GM21576 (cell line): ENCODE measurements at regions not wholly inside any gene's neighbourhood (a gene's known extent, or its start where the extent isn't known, plus 50 kb on each side); places are given as distances from the start of the nearest gene placed in this dataset.

ENCODE experiments used
- ATAC-seq: cut with Tn5 transposase; IDR thresholded peaks from one replicate; pipeline ENCODE4 v1.9.1; 2021; ENCODE audit warnings: mild to moderate bottlenecking, moderate library complexity; ENCODE audit not compliant: unreplicated experiment

DNA sequence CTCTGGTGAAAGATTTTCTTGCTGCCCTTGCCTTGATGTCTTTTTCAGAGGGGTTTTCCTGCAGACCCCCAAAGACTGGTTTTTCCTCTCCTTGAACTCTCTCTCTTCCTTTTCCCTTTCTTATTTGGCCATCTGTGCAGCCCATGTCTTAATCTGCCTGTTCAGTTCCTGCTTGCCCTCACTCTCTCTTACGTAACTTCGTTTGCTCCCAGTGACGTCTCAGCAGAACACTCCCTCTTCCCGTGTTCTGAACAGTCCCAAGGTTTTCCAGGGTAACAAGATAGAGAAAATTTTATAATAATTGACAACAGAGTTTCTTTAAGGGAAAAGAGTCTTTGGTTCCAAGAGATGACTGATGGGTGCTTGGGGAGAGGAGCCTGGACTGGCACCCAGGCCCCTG is 109.1 kb upstream of the LMO4 start:
- ATAC-seq = no peak

GRCh38 chr1:87220993-87221392 is 107.7 kb upstream of the LMO4 start:
- no peak for ATAC-seq

- no peak for ATAC-seq
Measured at GRCh38 chr1:87224201-87224600, 104.5 kb upstream of the LMO4 start.

DNA sequence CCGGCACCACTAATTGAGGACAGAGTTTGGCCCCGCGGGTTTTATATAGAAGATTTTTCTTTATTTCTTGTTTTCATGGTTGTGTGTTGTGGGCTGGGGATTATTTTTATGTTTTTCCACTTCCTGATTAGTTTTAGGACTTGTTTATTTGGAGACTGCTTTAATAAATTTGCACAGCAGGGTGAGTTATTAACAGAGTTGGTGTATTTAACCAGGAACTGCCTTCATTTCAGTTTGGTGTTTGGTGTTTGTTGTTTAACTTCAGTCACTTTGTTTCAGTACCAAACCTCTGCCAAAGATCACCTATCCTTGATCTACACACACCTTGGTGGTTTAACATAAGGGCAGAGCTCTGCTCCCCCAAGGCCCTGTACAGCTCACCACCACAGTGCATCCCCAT is 103.5 kb upstream of the LMO4 start:
- ATAC-seq = no peak

DNA sequence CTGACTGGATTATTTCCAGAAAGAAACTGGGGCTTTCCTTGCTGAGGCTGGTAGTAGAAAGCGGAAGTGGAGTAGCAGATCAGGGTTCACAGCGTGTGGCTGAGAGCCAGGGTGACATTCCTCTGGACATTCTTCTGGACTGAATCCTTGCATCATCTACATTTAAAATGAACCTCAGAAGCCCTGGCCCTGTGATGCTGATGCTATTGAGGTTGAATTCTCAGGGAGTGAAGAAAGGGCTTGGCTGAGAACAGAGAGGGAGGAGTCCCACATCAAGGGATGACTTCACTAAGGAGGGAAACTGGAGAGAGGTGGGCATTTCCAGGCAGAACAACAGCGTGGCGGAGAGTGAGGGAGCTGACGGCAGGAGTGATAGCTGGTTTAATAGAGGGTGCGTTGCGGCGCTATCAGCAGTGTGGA is 102.3 kb upstream of the LMO4 start:
- no peak for ATAC-seq

DNA sequence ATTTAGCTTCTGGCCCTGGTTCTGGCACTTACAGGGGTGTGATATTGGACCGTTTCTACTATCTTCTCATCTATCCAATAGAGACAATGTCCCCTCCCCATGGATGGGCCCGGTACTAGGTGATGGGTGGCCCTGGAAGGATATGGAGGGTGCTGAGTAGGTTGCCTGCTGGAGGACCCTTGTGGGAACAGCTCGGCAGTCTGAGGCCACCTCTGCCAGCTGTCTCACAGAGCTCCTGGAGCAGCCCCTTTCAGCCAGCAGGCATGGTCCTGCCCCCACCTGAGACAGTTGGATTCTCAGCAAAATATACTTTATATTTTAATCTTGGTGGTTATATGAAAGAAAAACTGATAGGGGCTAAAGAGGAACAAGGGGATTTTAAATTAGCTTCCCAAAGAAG is 101.0 kb upstream of the LMO4 start:
- no peak for ATAC-seq

DNA sequence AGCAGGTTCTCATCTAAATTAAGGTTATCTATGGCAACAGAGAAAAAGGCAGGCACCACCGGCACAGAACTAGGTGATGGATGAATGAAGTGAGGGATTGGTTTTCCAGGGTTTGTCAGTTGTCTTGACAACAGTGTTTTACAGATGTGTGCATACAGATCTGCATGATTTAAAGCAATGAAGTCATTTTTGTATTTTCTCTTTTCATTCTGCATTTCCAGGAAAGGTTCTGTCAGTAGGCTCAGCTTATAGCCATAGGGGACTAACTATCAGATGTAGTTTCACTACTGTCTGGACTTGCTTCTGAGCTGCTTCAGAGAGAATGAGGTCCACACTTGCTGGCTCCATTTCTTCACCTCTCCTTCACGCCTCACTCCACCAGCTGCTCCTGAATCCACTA is 98.2 kb upstream of the LMO4 start:
- no peak for ATAC-seq

DNA sequence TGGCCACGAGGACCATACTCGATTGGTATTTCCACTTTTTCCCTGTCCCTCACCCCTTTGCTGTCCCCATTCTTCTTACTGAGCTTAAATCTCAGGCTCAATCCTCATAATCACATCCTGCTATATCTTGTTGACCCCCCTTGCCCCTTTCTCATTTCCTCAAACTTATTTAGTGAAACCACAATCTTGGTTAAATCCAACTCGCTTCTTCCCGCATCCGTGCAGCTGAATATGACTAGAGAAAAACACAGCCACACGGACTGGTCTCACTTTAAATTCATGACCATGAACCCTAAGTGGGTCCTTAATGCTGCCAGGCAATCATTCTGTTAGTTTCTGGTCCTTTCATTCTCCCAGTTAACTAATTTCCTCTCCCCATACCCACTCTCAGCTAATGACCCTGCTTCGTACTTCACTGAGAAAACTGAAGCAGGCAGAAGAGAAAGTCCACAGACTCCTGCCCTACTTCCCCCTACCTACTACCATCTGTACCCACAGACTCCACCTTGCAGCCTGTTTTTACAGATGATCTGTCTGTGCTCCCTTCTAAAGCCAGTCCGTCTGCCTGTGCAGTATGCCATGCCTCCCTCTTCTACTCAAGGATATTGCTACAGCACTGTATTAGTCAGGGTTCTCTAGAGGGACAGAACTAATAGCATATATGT is 96.8 kb upstream of the LMO4 start:
- no peak for ATAC-seq

- ATAC-seq = no peak
Measured at GRCh38 chr1:87236585-87236984, 92.1 kb upstream of the LMO4 start.

GRCh38 chr1:87239997-87240605 is 88.6 kb upstream of the LMO4 start:
- no peak for ATAC-seq

- no peak for ATAC-seq
Measured at GRCh38 chr1:87240661-87241285, 87.9 kb upstream of the LMO4 start.

- ATAC-seq = no peak
Measured at GRCh38 chr1:87242445-87243185, 86.1 kb upstream of the LMO4 start.

DNA sequence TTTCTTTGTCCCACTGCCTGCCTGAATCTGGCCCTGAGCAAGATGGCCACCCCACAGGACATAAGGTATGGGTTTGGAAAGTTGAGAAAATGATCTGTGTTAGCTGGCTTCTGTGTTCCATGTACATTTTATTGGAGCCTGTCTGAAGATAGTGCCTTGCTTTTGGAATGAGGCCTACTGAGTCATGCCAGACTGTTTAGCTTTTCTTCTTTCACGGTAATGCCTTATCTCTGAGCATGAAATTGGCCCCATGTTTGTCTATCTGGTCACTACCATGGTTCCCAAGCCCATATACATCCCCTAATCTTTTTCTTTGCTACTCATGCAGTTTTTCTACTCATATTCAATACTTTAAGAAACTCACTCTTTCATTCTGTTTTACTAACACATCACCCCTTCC is 85.1 kb upstream of the LMO4 start:
- no peak for ATAC-seq

GRCh38 chr1:87246436-87246835 is 82.2 kb upstream of the LMO4 start:
- ATAC-seq = no peak

DNA sequence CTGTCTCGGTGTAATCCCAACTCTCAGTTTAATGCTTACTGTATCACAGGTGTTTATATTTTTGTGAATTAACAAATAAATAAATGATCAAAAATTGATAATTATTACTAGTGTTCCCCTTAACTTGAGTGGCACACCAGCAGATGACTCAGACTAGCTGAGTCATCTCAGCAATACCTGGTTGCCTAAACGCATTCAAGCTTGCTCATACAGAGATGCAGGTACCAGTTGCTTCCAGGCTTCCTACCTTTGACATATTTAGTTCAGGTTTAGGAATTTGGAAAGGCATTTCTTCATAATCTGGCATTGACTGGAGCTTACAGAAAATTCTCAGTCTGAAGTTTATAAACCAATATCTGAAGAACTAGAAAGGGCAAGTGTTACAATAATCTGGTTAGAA is 78.9 kb upstream of the LMO4 start:
- no peak for ATAC-seq

GRCh38 chr1:87250336-87250735 is 78.3 kb upstream of the LMO4 start:
- ATAC-seq = no peak

GRCh38 chr1:87252406-87252805 is 76.3 kb upstream of the LMO4 start:
- ATAC-seq = no peak

GRCh38 chr1:87262688-87263087 is 66.0 kb upstream of the LMO4 start:
- ATAC-seq = no peak

GRCh38 chr1:87263281-87263680 is 65.4 kb upstream of the LMO4 start:
- no peak for ATAC-seq

GRCh38 chr1:87263785-87264184 is 64.9 kb upstream of the LMO4 start:
- ATAC-seq = no peak

GRCh38 chr1:87264976-87265375 is 63.7 kb upstream of the LMO4 start:
- no peak for ATAC-seq

DNA sequence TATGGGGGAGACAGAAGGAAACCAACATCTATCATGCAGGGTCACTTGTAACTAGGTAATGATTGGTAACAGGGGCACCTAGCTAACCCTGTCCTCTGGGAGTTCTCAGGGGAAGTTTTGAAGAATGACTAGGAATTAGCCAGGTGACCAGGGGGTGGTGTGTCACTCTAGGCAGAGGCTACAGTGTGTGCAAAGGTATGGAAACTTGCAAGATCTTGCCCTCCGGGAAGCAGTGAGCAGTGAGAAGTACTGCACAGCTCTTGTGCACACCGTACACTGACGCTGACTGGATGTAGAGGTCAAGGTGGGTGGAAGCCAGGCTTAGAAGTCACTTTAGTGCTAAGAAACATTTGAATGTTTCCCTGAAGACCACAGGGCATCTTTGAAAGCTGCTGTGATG is 62.9 kb upstream of the LMO4 start:
- no peak for ATAC-seq
